NCI-H748 (cell line): ENCODE measurements at regions not wholly inside any gene's neighbourhood (a gene's known extent, or its start where the extent isn't known, plus 50 kb on each side); places are given as distances from the start of the nearest gene placed in this dataset.
A peak's percentile ranks its signal among the peaks of the same experiment; 100 is the strongest.

Source experiments
- DNase-seq: peaks from one replicate; lab custom pipeline; 2025; ENCODE audit not compliant: unreplicated experiment; lab: John Stamatoyannopoulos, UW

- no peak for DNase-seq
Measured at GRCh38 chr12:45102818-45103217, 51.9 kb upstream of the DBX2 start.

- DNase-seq = no peak
Measured at GRCh38 chr12:45105996-45106395, 55.1 kb upstream of the DBX2 start.

- DNase-seq = no peak
Measured at GRCh38 chr12:45112306-45112705, 61.4 kb upstream of the DBX2 start.

- no peak for DNase-seq
Measured at GRCh38 chr12:45121224-45121623, 70.3 kb upstream of the DBX2 start.

- peak; percentile 36 for DNase-seq
Measured at GRCh38 chr12:45122768-45123380, 72.0 kb upstream of the DBX2 start.

- DNase-seq = no peak
Measured at GRCh38 chr12:45124485-45125155, 73.7 kb upstream of the DBX2 start.

GRCh38 chr12:45125997-45126396 lies 75.1 kb upstream of the DBX2 start:
- DNase-seq = no peak

- no peak for DNase-seq
Measured at GRCh38 chr12:45128637-45129036, 77.7 kb upstream of the DBX2 start.

GRCh38 chr12:45130881-45131281 lies 80.0 kb upstream of the DBX2 start:
- DNase-seq = peak; percentile 46

GRCh38 chr12:45131506-45131905 lies 80.6 kb upstream of the DBX2 start:
- DNase-seq = no peak

GRCh38 chr12:45138609-45139008 lies 77.3 kb upstream of the ANO6 start:
- DNase-seq = no peak

- DNase-seq = no peak
Measured at GRCh38 chr12:45148006-45148405, 67.9 kb upstream of the ANO6 start.

- no peak for DNase-seq
Measured at GRCh38 chr12:45148619-45149018, 67.3 kb upstream of the ANO6 start.

- DNase-seq = no peak
Measured at GRCh38 chr12:45165284-45165683, 50.6 kb upstream of the ANO6 start.

GRCh38 chr12:45166056-45166455 lies 49.8 kb upstream of the ANO6 start:
- no peak for DNase-seq
